ENCODE measurements at regions not wholly inside any gene's neighbourhood (a gene's known extent, or its start where the extent isn't known, plus 50 kb on each side); places are given as distances from the start of the nearest gene placed in this dataset.
"Not testable (repeated sequence)": the region's sequence is repeated elsewhere in the genome, so short reads cannot be mapped to it uniquely, and the experiment has no call there.

GRCh38 chr5:4011943-4012342 lies 416.3 kb downstream of the IRX1 start:
- DNase-seq (ENCODE audit: low spot score in 2 of 2) = no peak
- no peak for FAIRE-seq

GRCh38 chr5:4013106-4013898 lies 417.7 kb downstream of the IRX1 start:
- FAIRE-seq (no peak), DNase-seq (ENCODE audit: low spot score in 2 of 2) (no peak)

- no peak for DNase-seq (ENCODE audit: low spot score in 2 of 2)
- no peak for FAIRE-seq
Measured at GRCh38 chr5:4015709-4016108, 420.1 kb downstream of the IRX1 start.

DNA sequence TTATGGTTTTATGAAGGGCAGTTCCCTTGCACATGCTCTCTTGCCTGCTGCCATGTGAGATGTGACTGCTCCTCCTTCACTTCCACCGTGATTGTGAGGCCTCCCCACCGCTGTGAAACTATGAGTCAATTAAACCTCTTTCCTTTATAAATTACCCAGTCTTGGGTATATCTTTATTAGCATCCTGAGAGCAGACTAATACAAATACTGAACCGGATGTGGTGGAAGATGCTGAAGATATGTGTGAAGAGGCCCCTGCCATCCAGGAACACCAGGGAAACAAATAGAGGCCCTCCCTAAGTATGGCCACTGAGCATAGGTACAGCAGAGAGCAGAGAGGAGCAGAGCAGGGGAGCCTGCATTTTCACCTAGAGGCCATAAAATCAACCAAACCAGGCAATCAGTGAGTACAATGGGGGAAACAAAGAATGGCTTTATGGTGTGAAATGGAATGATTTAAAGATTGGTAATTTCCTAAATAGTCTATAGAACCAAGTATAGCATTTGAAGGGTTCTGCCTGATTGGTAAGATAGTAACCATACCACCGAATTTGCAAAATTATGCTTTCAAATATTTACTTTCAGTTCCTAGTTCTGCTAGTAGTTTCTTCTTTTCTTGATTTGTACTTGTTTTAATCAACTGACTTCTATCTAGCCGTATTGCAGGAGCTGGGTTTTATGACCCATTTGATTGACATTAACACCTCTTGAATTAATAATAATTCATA lies 421.6 kb downstream of the IRX1 start:
- no peak for FAIRE-seq
- no peak for DNase-seq (ENCODE audit: low spot score in 2 of 2)

GRCh38 chr5:4018007-4018406 lies 422.4 kb downstream of the IRX1 start:
- no peak for DNase-seq (ENCODE audit: low spot score in 2 of 2)
- FAIRE-seq = peak; percentile 15

GRCh38 chr5:4019009-4019769 lies 423.6 kb downstream of the IRX1 start:
- no peak for FAIRE-seq
- no peak for DNase-seq (ENCODE audit: low spot score in 2 of 2)

DNA sequence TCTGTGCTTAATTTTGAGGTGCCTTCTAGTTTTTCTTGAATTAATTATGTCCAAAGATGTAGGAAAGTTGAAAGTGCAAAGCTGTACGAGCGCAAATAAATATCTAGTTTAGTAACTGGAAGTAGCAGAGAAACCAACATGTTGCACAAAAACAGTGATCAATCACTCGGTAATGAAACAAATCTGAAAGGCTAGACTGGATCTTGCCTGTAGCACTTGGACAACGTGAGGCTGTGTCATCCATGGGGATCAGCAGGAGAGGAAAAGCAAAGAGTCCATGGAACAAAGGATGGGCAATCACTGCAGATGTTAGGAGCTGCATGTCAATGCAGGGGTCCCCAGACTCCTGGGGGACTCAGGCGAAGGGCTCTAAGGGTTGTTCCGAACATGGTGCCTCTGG lies 424.2 kb downstream of the IRX1 start:
- FAIRE-seq (no peak), DNase-seq (ENCODE audit: low spot score in 2 of 2) (no peak)

DNA sequence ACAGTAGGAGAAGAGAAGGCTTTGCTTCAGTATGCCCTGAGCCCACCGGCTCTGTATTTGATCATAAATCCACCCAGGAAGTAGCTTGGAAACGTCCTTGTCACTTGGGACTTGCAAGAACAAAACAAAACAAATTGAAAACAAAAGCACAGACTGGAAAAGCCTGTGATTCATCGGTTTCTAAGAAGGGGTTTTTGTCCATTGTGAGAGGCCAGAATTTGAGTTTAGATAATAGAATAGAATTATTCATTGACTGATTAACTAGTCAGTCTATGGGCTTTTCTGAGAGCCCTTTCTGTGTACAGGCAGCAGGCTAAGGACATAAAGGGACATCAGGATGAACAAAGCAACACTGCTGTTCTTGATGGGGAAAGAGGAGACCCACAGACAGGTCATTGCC lies 424.8 kb downstream of the IRX1 start:
- DNase-seq (ENCODE audit: low spot score in 2 of 2) (peak; percentile 7 to 56), FAIRE-seq (peak; percentile 85)

- no peak for FAIRE-seq
- no peak for DNase-seq (ENCODE audit: low spot score in 2 of 2)
Measured at GRCh38 chr5:4022056-4022670, 426.5 kb downstream of the IRX1 start.

- no peak for FAIRE-seq
- no peak for DNase-seq (ENCODE audit: low spot score in 2 of 2)
Measured at GRCh38 chr5:4023091-4023752, 427.6 kb downstream of the IRX1 start.

- FAIRE-seq (no peak), DNase-seq (ENCODE audit: low spot score in 2 of 2) (no peak)
Measured at GRCh38 chr5:4023753-4024335, 428.2 kb downstream of the IRX1 start.

- no peak for FAIRE-seq
Measured at GRCh38 chr5:4027088-4027734, 431.6 kb downstream of the IRX1 start.

GRCh38 chr5:4028384-4028783 lies 432.8 kb downstream of the IRX1 start:
- no peak for DNase-seq (ENCODE audit: low spot score in 2 of 2)
- FAIRE-seq = no peak

More at GRCh38 chr5:4027088-4027734, 431.6 kb downstream of the IRX1 start:
- no peak for DNase-seq (ENCODE audit: low spot score in 2 of 2)

- FAIRE-seq; DNase-seq (ENCODE audit: low spot score in 2 of 2): not testable (repeated sequence)
Measured at GRCh38 chr5:4033546-4033945, 437.9 kb downstream of the IRX1 start.

DNA sequence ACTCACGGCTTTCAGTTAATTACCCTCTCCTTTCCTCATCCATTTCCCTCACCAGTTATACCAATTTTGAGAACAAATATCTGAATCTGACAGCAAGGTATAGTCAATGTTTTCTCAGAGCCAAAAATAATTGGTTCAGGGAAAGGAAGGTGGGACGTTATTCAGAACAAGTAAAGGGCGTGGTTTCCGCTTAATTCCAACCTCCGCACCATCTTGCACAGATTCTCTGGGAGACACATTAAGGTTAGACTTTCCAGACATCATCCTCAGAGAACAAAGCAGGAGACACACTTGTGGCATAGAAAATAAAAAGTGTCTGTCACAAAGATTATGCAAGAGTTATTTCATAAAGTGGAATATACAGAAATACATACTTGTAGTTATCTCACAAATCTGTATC lies 441.2 kb downstream of the IRX1 start:
- FAIRE-seq = no peak
- no peak for DNase-seq (ENCODE audit: low spot score in 2 of 2)

- DNase-seq (ENCODE audit: low spot score in 2 of 2) (no peak), FAIRE-seq (no peak)
Measured at GRCh38 chr5:4038994-4039393, 443.4 kb downstream of the IRX1 start.

GRCh38 chr5:4042311-4042710 lies 446.7 kb downstream of the IRX1 start:
- DNase-seq (ENCODE audit: low spot score in 2 of 2) = no peak
- FAIRE-seq = no peak

GRCh38 chr5:4043135-4043534 lies 447.5 kb downstream of the IRX1 start:
- DNase-seq (ENCODE audit: low spot score in 2 of 2) = no peak
- FAIRE-seq = no peak

GRCh38 chr5:4044881-4045280 lies 449.2 kb downstream of the IRX1 start:
- DNase-seq (ENCODE audit: low spot score in 2 of 2) = no peak
- no peak for FAIRE-seq

Data from frontal cortex (tissue), 3 donors.